Parathyroid adenoma (tissue), 2 donors: ENCODE measurements at regions not wholly inside any gene's neighbourhood (a gene's known extent, or its start where the extent isn't known, plus 50 kb on each side); places are given as distances from the start of the nearest gene placed in this dataset.

Source experiments
- H2AFZ ChIP-seq: fragments of 300-600 bp; sonication (generic); one replicate; pipeline ENCODE4 v1.7.0; 2017; ENCODE audit warnings: antibody characterized with exemption, mild to moderate bottlenecking
- H3K27ac ChIP-seq: fragments of 300-600 bp; sonication (generic); one replicate; pipeline ENCODE4 v1.7.0; 2017
- H3K27me3 ChIP-seq: fragments of 300-600 bp; sonication (generic); one replicate; pipeline ENCODE4 v1.7.0; 2017; ENCODE audit warnings: low read length; ENCODE audit not compliant: control insufficient read depth, insufficient read depth
- H3K36me3 ChIP-seq: fragments of 300-600 bp; sonication (generic); one replicate; pipeline ENCODE4 v1.7.0; 2017; ENCODE audit warnings: low read length; ENCODE audit not compliant: control insufficient read depth, insufficient read depth
- H3K4me1 ChIP-seq: fragments of 300-600 bp; sonication (generic); one replicate; pipeline ENCODE4 v1.7.0; 2017; ENCODE audit warnings: control low read depth
- H3K4me2 ChIP-seq: fragments of 300-600 bp; sonication (generic); one replicate; pipeline ENCODE4 v1.7.0; 2017; ENCODE audit warnings: low read length
- H3K4me3 ChIP-seq: fragments of 300-600 bp; sonication (generic); one replicate; pipeline ENCODE4 v1.7.0; 2017; ENCODE audit warnings: low read depth, low read length
- H3K79me2 ChIP-seq: fragments of 300-600 bp; sonication (generic); one replicate; pipeline ENCODE4 v1.7.0; 2017; ENCODE audit warnings: control low read depth
- H3K9ac ChIP-seq: fragments of 300-600 bp; sonication (generic); one replicate; pipeline ENCODE4 v1.7.0; 2017; ENCODE audit warnings: mild to moderate bottlenecking
- H3K9me3 ChIP-seq: fragments of 300-600 bp; sonication (generic); one replicate; pipeline ENCODE4 v1.7.0; 2017; ENCODE audit warnings: low read length; ENCODE audit not compliant: control insufficient read depth
- TF ChIP-seq, protein P1 (sequence below): fragments of 300-600 bp; sonication (generic); IDR thresholded peaks from one replicate; pipeline ENCODE4 v1.7.0; 2017; ENCODE audit warnings: antibody characterized with exemption, mild to moderate bottlenecking
- donor health status: primary hyperparathyroidism.

DNA sequence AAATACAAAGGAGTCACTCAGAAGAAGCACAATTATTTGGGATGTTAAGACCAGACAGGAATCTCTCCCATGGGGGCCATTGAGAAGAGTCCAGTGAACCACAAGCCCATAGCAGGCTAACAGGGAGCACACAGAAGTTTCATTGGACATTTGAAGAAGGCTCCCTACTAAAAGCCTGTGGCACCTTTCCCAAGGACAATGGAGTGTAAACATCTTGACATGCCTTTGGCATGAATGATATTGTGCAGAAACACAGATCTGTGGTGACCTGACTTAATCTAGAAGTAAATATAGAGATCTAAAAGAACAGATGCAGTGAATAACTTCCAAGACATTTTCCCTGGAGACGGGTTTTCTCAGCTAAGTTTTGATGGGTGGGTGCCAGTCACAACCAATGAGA is 221.5 kb downstream of the EPHA4 start:
- Histone ChIP-seq H3K4me1 (no peaks in the 10 kb centered on the region), H3K79me2 (no peaks in the 10 kb centered on the region), H3K9me3 (no peaks in the 10 kb centered on the region), H2AFZ (no peak overlapping the region), H3K27ac (no peak overlapping the region), H3K27me3 (no peaks in the 10 kb centered on the region), H3K4me2 (no peak overlapping the region), H3K36me3 (no peaks in the 10 kb centered on the region), H3K4me3 (no peak overlapping the region), H3K9ac (no peak overlapping the region)
- TF ChIP-seq, protein P1, sequence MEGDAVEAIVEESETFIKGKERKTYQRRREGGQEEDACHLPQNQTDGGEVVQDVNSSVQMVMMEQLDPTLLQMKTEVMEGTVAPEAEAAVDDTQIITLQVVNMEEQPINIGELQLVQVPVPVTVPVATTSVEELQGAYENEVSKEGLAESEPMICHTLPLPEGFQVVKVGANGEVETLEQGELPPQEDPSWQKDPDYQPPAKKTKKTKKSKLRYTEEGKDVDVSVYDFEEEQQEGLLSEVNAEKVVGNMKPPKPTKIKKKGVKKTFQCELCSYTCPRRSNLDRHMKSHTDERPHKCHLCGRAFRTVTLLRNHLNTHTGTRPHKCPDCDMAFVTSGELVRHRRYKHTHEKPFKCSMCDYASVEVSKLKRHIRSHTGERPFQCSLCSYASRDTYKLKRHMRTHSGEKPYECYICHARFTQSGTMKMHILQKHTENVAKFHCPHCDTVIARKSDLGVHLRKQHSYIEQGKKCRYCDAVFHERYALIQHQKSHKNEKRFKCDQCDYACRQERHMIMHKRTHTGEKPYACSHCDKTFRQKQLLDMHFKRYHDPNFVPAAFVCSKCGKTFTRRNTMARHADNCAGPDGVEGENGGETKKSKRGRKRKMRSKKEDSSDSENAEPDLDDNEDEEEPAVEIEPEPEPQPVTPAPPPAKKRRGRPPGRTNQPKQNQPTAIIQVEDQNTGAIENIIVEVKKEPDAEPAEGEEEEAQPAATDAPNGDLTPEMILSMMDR: no peak

- Histone ChIP-seq H3K9ac (no peak overlapping the region), H3K4me3 (no peak overlapping the region), H3K79me2 (no peaks in the 10 kb centered on the region), H3K36me3 (no peaks in the 10 kb centered on the region), H3K27me3 (no peaks in the 10 kb centered on the region), H3K4me2 (no peak overlapping the region), H2AFZ (no peak overlapping the region), H3K9me3 (no peaks in the 10 kb centered on the region), H3K4me1 (no peaks in the 10 kb centered on the region), H3K27ac (no peak overlapping the region)
- TF ChIP-seq, protein P1: no peak
These were observed 218.9 kb downstream of the EPHA4 start for GRCh38 chr2:221353201-221353600.

DNA sequence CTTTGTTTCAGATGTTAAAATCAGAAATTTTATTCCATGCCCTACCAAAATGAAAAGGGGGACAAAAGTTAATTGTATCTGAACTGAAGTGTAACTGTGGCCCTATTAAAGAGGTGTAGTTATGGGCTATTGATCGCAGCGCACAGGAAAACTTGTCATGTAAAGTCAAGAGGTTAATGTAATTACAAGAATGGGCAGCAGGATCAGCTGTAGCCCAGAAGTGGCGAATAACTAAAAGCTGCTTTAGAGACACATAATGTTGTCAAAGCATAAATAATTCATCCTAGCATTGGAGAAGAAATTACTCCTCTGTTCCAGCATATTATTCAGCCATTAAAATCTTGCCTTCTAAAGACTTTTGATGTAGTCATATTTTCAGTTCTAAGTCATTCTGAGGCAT is 211.8 kb downstream of the EPHA4 start:
- no peak overlapping the region for H3K9ac ChIP-seq
- no peak overlapping the region for H3K27ac ChIP-seq
- no peaks in the 10 kb centered on the region for H3K9me3 ChIP-seq
- no peaks in the 10 kb centered on the region for H3K27me3 ChIP-seq
- H2AFZ ChIP-seq: no peak overlapping the region
- H3K79me2 ChIP-seq: no peaks in the 10 kb centered on the region
- TF ChIP-seq, protein P1: no peak
- no peaks in the 10 kb centered on the region for H3K4me1 ChIP-seq
- H3K4me3 ChIP-seq: no peak overlapping the region
- H3K4me2 ChIP-seq: no peak overlapping the region
- no peaks in the 10 kb centered on the region for H3K36me3 ChIP-seq

DNA sequence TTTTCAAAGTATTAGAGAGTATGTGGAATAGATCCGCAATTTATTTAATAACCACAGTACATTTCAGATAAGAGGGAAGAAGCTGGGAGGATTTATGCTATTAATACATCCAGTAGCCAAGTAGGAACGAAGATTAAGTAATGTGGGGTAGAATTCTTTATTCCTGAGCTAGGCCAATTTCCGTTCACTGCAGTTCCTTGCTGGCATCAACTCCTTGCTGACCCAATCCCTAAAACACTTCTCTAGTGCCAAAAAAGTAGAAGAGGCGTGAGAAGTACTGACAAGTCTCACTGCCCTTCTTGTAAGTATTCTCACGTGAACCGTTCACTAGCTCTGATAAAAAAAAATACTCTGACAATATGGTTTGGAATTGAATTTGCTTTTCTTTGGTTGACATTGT is 211.4 kb downstream of the EPHA4 start:
- Histone ChIP-seq H3K4me2 (no peak overlapping the region), H3K27ac (no peak overlapping the region), H2AFZ (no peak overlapping the region), H3K27me3 (no peaks in the 10 kb centered on the region), H3K9ac (no peak overlapping the region), H3K79me2 (no peaks in the 10 kb centered on the region), H3K4me3 (no peak overlapping the region), H3K36me3 (no peaks in the 10 kb centered on the region), H3K4me1 (no peaks in the 10 kb centered on the region), H3K9me3 (no peaks in the 10 kb centered on the region)
- TF ChIP-seq, protein P1: no peak

DNA sequence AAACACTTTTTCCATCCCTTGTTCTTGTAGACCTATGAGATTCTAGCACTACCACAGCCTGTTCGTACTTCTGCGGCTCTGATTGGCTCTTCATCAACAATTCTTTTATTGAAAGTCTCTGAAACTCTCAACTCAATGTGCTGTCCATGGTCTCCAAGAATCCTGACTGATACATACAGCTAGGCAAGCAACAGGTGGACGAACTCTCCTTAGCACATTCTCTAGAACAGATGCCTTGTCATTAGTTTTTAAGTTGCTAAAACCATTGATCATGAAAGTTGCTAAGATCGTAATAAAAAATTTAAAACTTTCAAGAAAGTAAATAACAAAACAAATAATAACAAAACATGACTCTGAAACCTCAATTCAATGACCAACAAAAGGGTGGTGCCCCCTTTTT is 210.5 kb downstream of the EPHA4 start:
- H3K9me3 ChIP-seq: no peaks in the 10 kb centered on the region
- H3K36me3 ChIP-seq: no peaks in the 10 kb centered on the region

More for the DNA sequence above, 210.5 kb downstream of the EPHA4 start:
- Histone ChIP-seq H3K4me3 (no peak overlapping the region), H3K27ac (no peak overlapping the region), H3K4me2 (no peak overlapping the region), H3K27me3 (no peaks in the 10 kb centered on the region), H3K9ac (no peak overlapping the region), H3K79me2 (no peaks in the 10 kb centered on the region), H2AFZ (no peak overlapping the region), H3K4me1 (no peaks in the 10 kb centered on the region)
- TF ChIP-seq, protein P1: no peak
